Left kidney (tissue), 1 donor: ENCODE measurements at regions not wholly inside any gene's neighbourhood (a gene's known extent, or its start where the extent isn't known, plus 50 kb on each side); places are given as distances from the start of the nearest gene placed in this dataset.

ENCODE experiments used
- DNase-seq: peaks from one replicate; pipeline ENCODE4 v3.0.0-alpha.2; 2013

DNA sequence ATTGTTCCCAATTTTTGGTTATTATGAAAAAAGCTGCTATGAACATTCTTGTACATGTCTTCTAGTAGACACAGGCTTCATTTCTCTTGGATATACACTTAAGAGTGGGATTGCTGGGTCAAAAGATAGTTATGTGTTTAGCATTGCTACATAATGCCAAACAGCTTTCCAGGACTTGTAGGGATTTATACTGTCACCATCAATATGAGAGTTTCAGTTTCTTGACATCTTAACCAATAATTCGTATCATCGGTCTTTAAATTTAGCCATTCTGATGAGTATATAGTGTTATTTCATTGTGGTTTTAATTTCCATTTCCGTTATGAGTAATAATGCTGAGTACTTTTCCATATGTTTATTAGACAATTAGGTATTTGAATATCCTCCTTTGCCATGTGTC lies 190.3 kb upstream of the PFN2 start:
- DNase-seq = no peak

DNA sequence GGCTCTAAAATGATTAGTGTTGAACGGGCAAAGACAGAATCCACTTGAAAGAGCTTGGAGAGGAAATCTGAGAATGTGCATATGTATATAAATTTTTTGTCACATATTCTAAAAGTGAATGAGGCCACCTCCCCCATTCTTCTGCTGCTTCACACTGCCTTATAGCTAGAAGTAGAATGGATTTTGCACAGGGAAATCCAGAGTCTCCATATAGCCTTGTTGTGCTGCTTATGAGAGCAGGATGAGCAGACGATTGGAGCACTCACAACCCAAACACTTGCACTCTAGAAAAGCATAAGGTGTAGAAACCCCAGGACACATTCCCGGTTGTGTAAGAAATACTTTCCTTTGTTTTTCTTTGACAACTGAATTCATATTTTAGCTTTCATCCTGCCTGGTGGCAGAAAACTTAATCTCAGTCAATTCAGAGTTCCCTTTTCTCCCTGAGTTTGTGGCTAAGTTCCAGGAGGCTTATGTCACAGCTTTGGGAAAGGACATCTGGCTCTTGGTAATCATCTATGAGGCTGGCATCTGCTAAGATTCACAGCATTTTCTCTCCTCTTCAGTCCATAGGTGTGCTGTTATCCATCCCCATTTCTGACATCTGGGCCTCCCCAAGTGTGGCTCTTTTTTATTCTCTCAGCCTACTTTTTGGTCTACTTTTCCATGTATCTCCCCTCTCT lies 188.4 kb upstream of the PFN2 start:
- DNase-seq = no peak

DNA sequence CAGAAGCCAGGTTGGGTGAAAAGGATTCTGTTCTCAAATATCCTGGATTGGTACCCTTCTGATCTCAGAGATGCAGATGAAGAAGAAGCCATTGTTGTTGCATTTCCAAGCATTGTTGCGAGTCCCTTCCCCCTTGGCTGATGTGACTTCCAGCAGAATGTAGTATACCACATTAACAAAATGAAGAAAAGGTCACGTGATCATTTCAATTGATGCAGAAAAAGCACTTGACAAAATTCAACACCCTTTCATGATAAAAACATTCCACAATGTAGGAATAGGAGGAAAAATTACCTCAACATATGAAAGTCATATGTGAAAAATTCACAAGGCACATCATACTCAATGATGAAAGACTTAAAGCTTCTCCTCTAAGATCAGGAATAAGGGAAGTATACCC lies 181.9 kb upstream of the PFN2 start:
- no peak for DNase-seq

DNA sequence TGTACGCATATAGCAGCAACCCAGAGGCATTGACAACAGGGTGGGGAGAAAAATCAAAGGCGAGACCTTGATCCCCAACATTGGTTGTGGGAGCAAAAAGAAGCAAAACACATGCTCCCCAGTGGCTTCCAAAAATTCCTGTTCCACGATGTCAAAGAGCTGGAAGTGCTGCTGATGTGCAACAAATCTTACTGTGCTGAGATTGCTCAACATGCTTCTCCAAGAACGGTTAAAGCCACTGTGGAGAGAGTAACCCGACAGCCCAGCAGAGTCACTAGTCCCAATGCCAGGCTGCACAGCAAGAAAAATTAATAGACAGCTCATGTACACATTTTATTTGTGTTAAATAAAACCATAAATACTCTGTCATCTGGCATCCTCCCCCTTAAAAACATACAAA lies 179.9 kb upstream of the PFN2 start:
- no peak for DNase-seq

DNA sequence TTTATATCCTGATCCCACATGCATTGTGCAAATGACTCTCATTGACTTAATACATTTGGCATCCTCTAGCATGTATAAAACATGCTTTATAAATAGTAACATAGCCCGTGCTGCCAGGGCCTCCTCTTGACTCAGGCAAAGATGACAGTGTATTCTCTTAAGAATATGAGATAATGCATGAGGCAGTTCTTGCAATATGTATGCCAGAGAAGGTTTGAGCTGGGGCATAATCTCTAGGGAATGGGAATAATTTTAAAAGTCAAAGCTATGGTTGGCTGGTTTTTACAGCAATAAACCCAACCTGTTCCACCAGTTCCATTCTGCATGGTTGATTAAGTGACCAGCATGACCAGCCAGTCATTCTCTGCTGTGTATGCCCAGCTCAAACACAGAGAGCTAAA lies 179.0 kb upstream of the PFN2 start:
- DNase-seq = peak; percentile 59

DNA sequence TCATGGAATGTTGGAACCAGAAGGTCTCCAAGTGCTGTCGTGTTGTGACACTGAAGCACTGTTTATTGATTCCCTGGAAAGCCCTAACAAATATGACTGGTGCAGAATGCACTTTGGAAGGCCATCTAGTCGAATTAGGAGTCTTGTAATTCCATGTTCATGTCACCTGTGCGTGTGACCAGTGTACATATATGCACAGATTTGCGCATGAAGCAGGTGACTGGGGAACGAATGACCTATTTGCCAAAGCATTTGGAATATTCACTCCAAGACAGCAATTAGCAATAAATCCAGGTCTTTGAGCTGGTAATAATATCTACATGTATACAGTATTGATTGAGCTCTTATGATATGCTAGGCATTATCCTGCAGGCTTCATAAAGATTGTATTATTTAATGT lies 177.5 kb upstream of the PFN2 start:
- DNase-seq = no peak

DNA sequence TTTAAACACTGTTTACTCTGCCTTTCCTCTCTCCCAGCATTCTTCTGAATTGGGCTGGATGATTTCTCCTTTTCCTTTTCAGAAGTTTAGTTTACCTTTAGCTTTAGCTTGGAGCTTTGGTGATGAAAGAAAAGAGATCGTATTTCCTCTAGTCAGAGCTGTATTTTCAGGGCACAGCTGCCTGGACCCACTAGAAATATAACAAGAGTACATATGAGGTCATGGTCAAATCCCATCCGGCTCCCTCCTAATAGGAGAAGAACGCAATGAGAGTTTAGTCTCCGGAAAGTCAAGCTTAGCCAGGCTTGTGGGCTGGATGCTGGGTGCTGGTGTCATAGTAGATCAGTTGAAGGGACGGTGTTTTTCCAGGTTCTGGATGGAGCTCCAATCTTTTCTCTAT lies 177.1 kb upstream of the PFN2 start:
- DNase-seq = no peak

DNA sequence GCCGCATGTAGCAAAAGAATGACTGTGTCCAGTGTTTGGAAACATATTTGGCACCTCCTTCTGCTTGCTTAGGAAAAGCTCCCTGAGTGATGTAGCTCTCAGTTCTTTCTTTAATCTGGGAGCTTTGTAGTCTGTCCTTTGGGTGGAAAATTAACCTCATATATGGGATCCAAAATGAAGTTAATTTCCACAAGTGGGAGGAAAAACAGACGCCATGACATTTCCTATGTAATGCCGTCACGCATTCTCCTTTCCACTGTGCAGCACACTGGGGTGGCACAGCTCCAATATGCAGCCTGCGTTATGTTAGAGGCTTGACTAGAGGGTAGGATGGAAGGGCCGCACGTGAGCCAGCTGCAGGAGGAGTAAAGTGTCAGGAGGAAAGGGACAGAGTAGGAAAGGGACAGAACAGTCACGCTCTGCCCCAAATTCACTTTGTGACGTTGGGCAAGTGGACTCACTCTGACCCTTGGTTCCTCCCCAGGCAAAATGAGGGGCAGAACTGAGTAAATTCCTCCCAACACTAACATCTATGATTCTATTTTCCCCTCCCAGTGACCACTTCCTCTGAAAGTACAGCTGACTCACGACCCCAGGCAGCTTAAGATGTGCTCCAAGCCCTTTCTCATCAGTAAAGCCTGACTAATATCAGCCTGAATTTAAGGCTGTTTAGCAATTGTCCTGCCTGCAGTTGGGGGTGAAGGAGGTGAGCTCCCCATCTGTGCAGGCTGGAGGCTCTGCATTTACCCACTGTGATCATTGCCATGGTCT lies 176.5 kb upstream of the PFN2 start:
- DNase-seq = no peak

DNA sequence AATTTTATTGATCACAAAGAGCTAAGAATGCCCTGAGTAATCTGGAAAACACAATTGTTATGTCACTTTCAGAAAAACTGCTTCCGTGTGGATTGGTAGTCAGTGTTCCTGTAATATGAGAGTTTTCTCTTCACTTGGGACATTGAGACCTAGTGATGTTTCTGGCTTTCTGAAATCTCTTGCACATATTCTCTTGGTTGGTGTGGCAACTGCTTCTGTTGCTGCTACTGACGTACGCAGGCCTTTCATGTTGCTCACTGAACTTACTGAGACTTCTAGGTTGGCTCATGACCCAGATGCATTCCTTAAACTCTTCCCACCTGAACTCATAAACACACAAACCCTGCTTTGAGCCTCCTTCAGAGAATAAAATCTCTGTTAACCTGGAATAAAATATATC lies 175.0 kb upstream of the PFN2 start:
- no peak for DNase-seq

DNA sequence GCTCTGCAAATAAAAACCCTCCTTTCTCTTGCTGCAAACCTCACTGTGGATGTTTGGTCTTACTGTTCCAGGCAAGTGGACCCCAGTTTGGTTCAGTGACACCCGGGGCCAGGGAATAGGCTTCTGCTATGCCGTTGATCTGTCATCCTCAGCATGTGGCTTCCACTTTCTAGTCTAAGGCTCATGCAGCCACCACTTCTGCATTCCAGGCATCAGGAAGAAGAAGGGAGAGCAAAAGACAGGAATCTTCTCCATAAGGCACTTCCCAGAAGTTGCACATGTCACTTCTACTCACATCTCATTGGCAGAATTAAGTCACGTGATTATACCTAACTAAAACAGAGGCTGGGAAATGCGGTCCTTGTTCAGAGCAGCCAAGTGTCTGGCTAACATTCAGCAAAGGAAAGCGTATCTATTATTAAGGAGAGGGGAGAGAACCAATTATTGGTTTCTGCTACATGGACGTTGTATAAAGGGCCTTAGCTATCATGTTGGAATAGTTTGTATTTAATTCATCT lies 173.6 kb upstream of the PFN2 start:
- no peak for DNase-seq

DNA sequence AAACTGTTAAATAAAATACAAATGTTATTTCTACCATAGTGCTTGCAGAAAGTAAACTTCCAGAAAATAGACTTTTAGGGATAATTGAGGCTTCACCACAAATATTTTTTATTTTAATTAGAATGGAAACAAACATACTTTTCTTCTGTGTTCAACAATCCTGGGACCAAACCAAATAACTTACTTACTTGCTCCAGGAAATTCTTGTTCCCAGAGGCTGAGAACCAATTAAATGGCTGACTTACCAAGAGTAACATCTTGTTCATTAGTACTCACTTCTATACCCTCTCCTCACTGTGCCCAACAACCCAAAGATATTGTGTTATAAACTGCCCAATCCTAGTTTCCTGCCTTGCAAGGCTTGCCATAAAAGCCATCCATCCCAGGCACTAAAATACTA lies 172.2 kb upstream of the PFN2 start:
- no peak for DNase-seq

DNA sequence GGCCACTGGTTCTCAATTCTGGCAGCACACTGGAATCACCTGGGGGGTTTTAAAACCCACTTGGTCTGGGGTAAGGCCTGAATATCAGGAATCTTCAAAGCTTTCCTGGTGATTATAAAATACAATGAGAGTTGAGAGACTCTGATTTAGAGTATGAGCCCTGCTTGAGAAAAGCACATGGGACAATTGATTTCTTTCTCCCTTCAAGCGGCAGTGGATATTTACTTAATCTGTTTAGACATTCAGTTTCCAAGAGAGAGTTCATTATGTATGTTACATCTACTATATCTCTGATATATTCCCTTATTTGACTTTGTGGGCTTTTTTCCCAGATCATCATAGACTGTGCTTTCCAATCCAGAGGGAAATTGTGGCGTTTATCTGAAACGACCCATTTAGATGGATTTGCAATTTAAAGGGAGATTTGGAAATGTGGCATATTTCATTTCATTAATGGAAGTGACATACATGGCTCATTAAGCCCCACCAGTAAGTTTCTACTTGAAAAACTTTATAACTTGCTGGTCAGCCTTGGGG lies 171.2 kb upstream of the PFN2 start:
- DNase-seq = no peak

DNA sequence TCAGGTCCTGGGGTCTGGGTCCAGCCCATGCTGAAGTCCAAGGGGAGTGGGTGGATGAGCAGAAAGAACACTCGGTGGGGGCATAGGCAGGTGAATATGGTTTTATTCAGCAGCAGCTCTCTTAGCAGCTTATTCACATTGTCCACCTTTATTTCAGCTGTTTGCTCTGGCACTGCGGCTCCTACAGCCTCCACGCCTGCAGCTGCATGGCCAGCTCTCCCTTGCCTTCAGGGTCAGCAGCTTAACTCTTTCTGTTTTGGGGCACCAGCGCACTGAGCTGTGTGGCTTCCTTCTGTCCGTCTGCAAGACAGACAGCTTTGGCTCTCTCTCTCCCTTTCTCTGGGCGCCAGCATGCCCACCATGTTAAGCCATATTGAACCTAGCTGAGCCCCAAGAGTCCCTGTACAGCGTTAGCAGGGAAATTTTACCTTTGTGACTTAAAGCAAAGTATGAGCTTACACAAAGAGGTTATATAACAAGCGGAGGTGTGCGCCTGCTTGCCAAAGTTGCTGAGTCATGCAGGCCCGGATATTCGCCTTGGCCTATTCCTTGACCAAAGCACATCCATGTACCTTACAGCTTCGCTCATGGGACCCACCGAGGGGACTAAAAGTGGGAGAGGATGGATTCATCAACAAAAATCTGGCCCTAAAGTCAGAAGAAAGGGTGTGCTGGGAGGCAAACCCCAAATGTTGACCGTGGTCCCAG lies 170.1 kb upstream of the PFN2 start:
- no peak for DNase-seq

DNA sequence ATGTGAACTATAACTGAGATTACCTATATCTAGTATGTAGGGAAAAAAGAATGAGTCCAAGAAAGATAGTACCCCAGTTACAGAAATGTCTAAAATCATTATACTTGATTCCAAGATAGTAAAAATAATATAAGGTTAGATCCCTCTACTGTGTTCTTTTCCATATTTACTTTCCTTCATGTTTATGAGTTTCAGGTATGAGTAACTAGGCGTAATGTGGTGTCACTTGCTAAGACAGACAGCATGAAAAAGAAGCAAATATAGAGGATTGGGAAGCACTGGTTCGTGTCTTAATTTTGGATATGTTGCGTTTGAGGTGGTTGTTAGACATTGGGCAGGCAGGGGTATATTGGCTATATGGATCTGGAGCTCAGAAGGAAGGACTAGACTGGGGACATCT lies 168.1 kb upstream of the PFN2 start:
- no peak for DNase-seq

DNA sequence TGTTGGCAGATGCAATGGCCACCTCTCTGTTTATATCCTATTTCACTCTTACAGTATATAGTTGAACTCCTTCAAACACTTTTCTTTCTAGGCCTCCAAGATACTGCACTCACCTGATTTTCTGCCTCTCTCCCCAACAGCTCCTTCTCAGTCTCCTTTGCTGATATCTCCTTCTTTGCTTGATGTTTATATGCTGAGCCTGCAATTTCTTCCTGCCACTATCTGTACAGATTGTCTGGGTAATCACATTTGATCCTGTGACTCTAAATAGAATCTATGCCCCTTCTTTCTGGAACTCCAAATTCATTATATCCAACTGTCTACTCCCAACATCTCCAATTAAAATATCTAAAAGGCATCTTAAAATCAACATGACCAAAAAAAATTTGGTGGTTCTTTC lies 165.5 kb upstream of the PFN2 start:
- DNase-seq = no peak

DNA sequence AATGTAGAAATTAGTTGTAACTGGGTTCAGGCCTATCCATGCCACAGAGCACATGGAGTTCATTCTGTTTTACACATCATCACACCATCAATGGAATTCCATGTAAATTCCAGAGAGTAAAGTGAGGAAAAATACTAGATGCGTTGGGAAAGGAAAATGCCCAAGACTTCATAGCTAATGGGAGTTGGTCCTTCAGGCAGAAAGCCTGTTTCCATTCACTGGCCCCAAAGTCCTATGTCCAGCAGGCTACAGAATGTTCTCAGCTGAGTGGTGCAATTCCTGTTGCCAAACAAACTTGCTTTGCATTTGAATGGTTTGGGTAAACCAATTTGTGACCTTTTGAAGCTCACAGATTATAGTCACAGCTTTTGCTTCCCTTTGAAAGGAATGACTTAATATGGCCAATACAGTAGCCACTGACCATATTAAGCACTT lies 164.6 kb upstream of the PFN2 start:
- no peak for DNase-seq

DNA sequence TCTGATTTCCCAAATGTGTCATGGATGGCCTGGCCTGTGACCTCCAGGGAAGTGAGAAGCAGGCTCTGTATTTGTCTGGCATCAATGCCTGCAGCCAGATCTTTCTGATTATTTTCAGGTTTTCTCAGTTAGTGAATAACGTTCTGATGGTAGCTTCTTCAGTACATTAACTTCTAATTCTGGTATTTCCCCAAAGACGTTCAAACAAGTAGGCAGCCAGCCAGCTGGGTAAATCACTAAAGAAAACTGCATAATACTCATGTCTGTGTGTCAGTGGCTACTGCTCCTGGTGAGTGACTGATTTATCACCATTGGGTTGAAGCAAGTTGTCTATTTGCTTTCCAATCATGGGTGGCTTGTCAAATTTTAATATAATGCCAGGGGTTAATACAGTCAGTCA lies 162.6 kb upstream of the PFN2 start:
- DNase-seq = no peak

DNA sequence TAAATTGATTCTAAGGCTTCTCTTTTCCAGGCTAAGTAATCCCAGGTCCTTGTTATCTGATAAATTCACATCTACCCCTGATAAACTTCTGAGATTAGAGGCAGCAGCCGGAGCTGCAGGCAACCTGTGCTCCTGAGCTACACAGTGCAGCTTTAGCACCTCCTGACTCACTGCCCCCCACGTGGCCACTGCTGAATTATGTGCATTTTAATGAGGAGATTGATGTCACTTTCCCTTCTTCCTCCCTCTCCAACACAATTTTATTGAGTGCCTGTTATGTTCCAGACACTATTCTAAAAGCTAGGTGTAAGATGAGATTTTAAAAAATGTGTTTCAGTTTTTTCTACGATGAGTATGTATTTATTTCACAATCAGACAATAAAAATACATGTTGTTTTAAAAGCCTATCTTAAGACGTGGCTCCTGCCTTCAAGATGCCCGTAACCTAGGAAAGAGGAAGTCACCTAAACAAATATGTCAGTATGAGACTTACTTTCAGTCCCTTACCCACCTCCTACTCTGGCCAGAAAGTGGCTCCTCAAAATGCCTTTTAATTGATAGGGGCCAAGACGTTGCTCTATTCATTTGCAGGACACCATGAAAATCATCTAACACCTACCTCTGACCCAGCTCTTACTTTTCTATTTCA lies 161.5 kb upstream of the PFN2 start:
- no peak for DNase-seq

DNA sequence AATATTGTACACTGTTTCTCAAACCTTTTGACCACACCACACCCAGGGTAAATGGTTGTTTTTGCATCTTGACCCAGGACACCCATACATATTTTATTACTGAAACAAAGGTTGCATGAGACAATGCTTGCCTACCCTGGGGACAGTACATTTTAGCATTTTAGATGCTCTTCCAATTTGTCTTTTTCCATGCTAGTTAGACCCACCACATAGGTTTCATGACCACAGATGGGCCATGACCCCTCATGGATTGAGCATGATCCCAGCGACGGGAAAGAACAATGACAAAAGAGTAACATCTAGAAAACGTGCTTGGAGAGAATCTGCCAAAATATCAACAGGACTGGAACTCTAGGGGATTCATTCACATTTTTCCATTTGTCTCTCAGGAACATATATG lies 161.0 kb upstream of the PFN2 start:
- no peak for DNase-seq

DNA sequence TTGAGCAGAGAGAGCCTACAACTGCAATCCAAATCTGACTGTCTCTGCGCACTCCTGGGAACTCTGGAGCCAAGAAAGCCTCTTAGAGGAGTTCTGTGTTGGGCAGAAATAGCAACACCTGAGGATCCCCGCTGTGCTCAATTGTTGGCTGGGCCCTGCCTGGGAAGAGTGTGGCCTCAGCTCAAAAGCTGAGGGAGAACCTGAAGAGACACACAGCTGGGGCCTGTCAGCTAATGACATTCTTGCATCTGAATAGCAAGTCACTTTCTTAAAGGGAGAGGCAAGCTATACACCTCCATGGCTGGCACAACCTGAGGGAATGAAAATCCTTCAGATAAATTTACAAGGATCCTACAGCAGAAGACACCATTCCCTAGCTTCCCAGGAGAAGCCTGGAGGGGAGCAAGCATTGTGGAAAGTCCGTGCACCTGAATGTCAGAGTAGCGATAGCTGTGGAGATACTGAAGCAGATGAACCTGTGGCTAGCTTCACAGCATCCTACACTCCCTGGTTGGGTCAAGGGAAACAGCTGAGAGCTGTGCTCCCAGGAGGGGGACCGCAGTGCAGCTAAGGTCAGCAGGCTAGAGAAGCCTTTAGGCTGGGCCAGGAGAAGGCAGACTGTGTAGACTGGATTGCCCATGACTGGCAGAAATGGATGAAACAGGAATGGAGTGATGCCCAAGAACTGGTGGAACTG lies 159.9 kb upstream of the PFN2 start:
- DNase-seq = no peak

DNA sequence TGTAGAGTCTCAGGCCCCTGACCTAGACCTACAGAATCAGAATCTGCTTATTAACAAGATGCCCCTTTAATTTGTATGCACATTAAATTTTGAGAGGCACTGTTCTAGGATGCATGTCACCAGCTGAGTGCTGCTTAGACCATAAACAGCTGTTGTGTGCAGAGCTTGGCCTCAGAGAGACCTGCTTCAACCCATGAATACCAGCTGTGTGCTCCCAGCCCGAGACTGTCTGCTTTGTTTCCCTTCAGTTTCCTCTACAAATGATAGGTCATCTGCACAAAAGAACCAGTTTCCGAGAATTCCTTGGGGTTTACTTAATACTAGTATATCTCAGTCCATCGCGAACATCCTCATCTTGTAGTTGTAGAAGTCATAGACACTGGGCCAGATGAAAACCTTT lies 158.5 kb upstream of the PFN2 start:
- DNase-seq = no peak

DNA sequence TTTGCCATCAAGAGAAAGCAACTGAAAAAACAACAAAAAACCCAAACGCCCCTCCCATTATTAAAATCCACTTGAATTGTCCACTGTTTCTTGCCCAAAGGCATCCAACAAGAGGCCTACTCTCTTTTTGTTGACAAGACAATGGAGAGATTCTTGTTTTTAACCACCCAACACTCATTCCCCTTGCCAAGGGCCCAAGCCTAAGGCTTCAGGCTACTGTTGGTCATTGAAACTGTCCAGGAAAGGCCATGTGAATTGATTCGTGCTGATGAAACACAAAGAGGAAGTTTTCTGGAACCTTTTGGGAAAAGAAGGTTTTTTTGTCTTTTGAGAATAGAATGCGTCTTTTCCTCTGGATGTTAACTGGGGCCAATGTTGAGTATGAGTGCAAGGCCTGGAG lies 157.4 kb upstream of the PFN2 start:
- DNase-seq = no peak
